ENCODE measurements at regions not wholly inside any gene's neighbourhood (a gene's known extent, or its start where the extent isn't known, plus 50 kb on each side); places are given as distances from the start of the nearest gene placed in this dataset.

DNA sequence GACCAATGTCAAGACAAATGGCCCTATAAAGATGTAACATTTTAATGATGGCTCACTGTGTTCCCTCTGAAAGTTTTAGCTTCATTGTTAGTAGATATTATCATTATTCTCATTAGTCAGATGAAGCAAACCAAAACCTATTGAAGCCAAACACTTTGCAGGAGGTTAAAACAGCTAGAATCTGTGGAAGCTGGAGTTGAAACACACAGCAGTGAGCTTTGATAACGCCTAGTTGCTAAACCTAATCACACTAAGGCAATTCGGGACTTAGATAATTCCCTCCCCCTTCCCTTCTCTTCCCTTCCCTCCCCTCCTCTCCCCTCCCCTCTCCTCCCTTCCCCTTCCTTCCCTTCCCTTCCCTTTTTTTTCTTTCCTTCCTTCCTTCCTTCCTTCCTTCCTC lies 165.7 kb downstream of the TRIB2 start:
- TF ChIP-seq LEF1 (IDR thresholded peaks at IDR 0.05; ENCODE audit: borderline replicate concordance) (no peak), SUZ12 (IDR thresholded peaks at IDR 0.05) (no peak), SP1 (IDR thresholded peaks at IDR 0.05) (no peak), BHLHE40 (IDR thresholded peaks at IDR 0.05; ENCODE audit: borderline replicate concordance) (no peak), FOXA1 (IDR thresholded peaks at IDR 0.05) (no peak), ZNF384 (IDR thresholded peaks at IDR 0.05) (no peak), FOXM1 (IDR thresholded peaks at IDR 0.05; ENCODE audit: borderline replicate concordance) (no peak), L3MBTL2 (conservative IDR thresholded peaks at IDR 0.05) (no peak), FOXK2 (IDR thresholded peaks at IDR 0.05) (no peak), HDGF (IDR thresholded peaks at IDR 0.05; ENCODE audit: borderline replicate concordance) (no peak), NFRKB (IDR thresholded peaks at IDR 0.05) (no peak)

Measured in HEK293T (cell line).